ENCODE measurements at regions not wholly inside any gene's neighbourhood (a gene's known extent, or its start where the extent isn't known, plus 50 kb on each side); places are given as distances from the start of the nearest gene placed in this dataset.

DNA sequence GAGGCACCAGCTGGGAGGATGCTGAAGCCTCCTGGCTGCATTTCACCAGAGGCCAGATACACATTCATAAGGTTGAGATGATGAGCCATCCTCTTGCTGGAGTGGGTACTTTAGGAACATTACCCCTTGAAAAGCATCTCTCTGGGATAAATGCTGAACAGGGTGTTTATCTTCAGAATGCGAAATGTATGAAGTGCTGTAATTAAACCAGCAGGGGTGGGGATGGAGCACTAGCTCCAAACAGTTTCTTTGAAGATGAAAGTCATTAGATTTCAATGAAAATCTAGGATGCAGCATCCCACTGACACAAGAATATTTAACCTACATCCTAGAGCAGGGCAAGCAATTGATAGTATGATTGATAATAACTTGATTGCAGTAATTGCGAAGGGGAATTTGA, 158.1 kb downstream of the CYLD start:
- Mint-ChIP-seq H3K36me3 (ENCODE audit: low read depth) (no peaks in the 10 kb centered on the region), H3K27ac (ENCODE audit: unreplicated experiment) (no peak overlapping the region), H3K4me3 (no peak overlapping the region), H3K27me3 (ENCODE audit: low read depth) (peaks cover 4% of the 10 kb centered on the region), H3K4me1 (no peaks in the 10 kb centered on the region), H3K9me3 (peaks cover 10% of the 10 kb centered on the region)
- DNase-seq (ENCODE audit: low read depth, low spot score), result no peak
- TF ChIP-seq CTCF (conservative IDR thresholded peaks at IDR 0.05), result no peak

GRCh38 chr16:50889746-50890145, 147.9 kb downstream of the CYLD start:
- DNase-seq (ENCODE audit: low read depth, low spot score), result no peak
- TF ChIP-seq CTCF (conservative IDR thresholded peaks at IDR 0.05), result no peak
- Mint-ChIP-seq H3K4me3 (no peak overlapping the region), H3K36me3 (ENCODE audit: low read depth) (no peaks in the 10 kb centered on the region), H3K27me3 (ENCODE audit: low read depth) (peaks cover 11% of the 10 kb centered on the region), H3K9me3 (no peaks in the 10 kb centered on the region), H3K4me1 (no peaks in the 10 kb centered on the region), H3K27ac (ENCODE audit: unreplicated experiment) (no peak overlapping the region)

DNA sequence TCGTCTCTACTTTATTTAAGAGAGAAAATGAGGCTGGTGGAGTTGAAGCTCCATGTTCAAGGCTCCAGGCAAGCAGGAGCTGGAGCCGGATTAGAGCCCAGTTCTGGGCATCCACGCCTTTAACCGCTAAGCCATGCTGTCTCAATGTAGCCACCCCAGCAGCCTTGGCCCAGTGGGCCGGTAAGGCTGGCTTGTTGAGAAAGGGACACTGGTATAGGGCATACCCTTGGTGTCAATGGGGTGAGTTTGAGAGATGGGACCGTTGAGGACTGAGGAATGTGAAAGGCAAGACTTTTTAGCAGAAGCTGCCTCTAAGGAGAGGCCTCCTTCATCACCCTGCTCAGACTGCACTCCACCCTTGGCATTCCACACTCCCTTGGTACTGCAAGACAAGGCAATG, 147.4 kb downstream of the CYLD start:
- no peak for TF ChIP-seq CTCF (conservative IDR thresholded peaks at IDR 0.05)
- no peak overlapping the region for H3K27ac Mint-ChIP-seq (ENCODE audit: unreplicated experiment)

DNA sequence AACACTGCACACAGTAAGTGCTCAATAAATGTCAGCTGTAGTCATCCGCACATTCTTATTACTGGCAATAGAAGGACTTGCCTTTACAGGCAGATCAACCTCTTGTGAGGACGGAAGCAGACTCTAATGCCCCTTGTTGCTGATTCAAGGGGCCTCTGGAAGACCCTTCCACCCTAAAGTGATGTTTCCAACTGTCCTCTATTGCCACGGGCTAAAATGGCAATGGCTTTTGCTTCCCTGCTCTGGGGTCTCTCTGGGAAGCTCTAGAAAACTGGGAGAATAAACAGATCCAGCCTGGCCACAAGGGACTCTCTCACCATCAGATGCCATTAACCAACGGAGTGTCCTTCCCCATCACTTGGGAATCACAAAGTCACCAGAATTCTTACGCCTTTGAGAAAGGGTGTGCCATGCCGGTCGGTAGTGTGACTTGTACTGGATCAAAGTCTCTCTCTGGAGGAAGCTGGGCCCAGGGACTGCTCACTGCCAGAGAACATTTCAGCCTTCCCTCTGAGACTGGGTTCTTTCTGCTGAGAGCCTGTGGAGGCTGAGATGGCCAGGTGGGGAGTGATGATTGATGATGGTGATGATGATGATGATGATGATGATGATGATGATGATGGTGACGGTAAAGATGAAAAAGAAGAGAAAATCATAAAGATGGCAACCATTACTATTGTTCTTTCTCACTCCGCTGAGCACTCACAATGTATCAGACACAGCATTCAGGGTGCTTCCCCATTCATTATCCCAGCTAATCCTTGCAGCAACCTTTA, 146.8 kb downstream of the CYLD start:
- TF ChIP-seq CTCF (conservative IDR thresholded peaks at IDR 0.05), result no peak
- H3K36me3 Mint-ChIP-seq (ENCODE audit: low read depth), result no peaks in the 10 kb centered on the region
- H3K27ac Mint-ChIP-seq (ENCODE audit: unreplicated experiment), result peak overlapping the region; percentile 20
- H3K4me3 Mint-ChIP-seq, result no peak overlapping the region
- peaks cover 11% of the 10 kb centered on the region for H3K27me3 Mint-ChIP-seq (ENCODE audit: low read depth)
- H3K9me3 Mint-ChIP-seq, result peaks cover 2% of the 10 kb centered on the region
- H3K4me1 Mint-ChIP-seq, result no peaks in the 10 kb centered on the region
- no peak for DNase-seq (ENCODE audit: low read depth, low spot score)

More for the DNA sequence above, 147.4 kb downstream of the CYLD start:
- Mint-ChIP-seq H3K9me3 (no peaks in the 10 kb centered on the region), H3K36me3 (ENCODE audit: low read depth) (no peaks in the 10 kb centered on the region), H3K27me3 (ENCODE audit: low read depth) (peaks cover 11% of the 10 kb centered on the region), H3K4me1 (no peaks in the 10 kb centered on the region), H3K4me3 (no peak overlapping the region)
- no peak for DNase-seq (ENCODE audit: low read depth, low spot score)

DNA sequence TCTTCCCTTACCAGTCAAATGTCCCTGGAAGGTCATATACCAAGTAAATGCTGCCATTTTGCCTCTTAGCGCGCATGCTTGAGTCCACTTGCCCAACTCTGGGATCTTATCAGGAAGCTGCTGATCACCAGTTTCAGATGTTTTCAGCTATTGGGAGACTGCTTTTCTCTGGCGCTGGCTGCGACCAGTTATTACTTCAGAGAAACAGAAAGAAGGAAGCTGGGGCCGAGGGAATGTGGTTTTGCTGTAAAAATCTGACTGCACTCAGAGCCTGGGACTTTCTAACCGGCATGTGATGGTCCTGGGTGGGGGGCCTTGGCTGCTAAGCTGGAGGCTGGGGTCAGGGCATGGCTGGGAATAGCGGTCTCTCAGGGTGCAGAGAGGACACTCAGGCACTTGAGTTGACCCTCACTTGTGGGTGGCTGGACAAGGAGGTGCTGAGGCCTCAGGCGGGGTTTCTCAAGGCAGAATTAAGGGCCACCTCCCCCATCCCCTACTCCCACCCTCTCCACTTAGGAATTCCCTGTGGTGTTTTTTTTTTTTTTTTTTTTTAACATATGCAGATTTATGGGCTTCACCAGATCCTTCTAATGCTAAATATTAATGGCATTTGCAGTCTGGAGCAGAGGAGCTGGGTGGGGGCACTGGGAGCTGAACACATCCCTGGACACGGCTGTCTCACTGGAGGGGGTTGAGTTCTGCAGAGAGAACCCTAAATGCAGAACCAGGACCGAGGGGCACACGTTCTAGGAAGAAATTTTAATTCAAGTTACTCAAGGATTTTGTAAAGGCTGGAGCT, 145.8 kb downstream of the CYLD start:
- no peak overlapping the region for H3K27ac Mint-ChIP-seq (ENCODE audit: unreplicated experiment)
- H3K27me3 Mint-ChIP-seq (ENCODE audit: low read depth), result peaks cover 9% of the 10 kb centered on the region

More for the DNA sequence above, 145.8 kb downstream of the CYLD start:
- no peak for DNase-seq (ENCODE audit: low read depth, low spot score)
- Mint-ChIP-seq H3K4me1 (no peaks in the 10 kb centered on the region), H3K9me3 (peaks cover 2% of the 10 kb centered on the region), H3K36me3 (ENCODE audit: low read depth) (no peaks in the 10 kb centered on the region), H3K4me3 (no peak overlapping the region)
- TF ChIP-seq CTCF (conservative IDR thresholded peaks at IDR 0.05), result no peak

All from neural crest cell (in vitro differentiated cells).